A549 (cell line): ENCODE measurements at regions not wholly inside any gene's neighbourhood (a gene's known extent, or its start where the extent isn't known, plus 50 kb on each side); places are given as distances from the start of the nearest gene placed in this dataset.

Experiments used
- CEBPB ChIP-seq, 2 experiments: fragments of >200 bp in 1 of 2; sonication (Bioruptor Twin) in 1 of 2; formaldehyde crosslinking in 1 of 2; IDR thresholded peaks; 2 replicates each; pipeline ENCODE4 v1.6.1; 2012 to 2016
- CHD2 ChIP-seq: fragments of 150-350 bp; IDR thresholded peaks from 2 replicates; pipeline ENCODE4 v1.6.1; 2014; ENCODE audit warnings: low read length; ENCODE audit not compliant: partially characterized antibody
- ESRRA ChIP-seq: fragments of 150-350 bp; IDR thresholded peaks from 2 replicates; pipeline ENCODE4 v1.6.1; 2014; ENCODE audit warnings: mild to moderate bottlenecking, low read length, borderline replicate concordance
- HDAC2 ChIP-seq: fragments of 200-600 bp; sonication (generic); IDR thresholded peaks from 2 replicates; pipeline ENCODE4 v1.6.1; 2016
- MAFK ChIP-seq: fragments of 450-650 bp; IDR thresholded peaks from 2 replicates; pipeline ENCODE4 v1.6.1; 2014; ENCODE audit not compliant: partially characterized antibody
- NPAS2 ChIP-seq: fragments of 250-450 bp; sonication (Bioruptor Pico); IDR thresholded peaks from 2 replicates; pipeline ENCODE4 v1.8.0; 2022; ENCODE audit warnings: mild to moderate bottlenecking, moderate library complexity, borderline replicate concordance
- POLR2A ChIP-seq: IDR thresholded peaks from 2 replicates; pipeline ENCODE4 v1.6.1; 2012; ENCODE audit warnings: mild to moderate bottlenecking, low read length
- RAD21 ChIP-seq, 2 experiments: fragments of >200 bp in 1 of 2; sonication (Bioruptor Twin) in 1 of 2; formaldehyde crosslinking in 1 of 2; IDR thresholded peaks in 1 of 2; conservative IDR thresholded peaks in 1 of 2; 2 replicates in 1 of 2; 3 replicates in 1 of 2; pipeline ENCODE4 v1.6.1; 2012 to 2018; ENCODE audit warnings: inconsistent platforms in 1 of 2
- RFX5 ChIP-seq: fragments of 450-650 bp; IDR thresholded peaks from 2 replicates; pipeline ENCODE4 v1.7.1; 2014; ENCODE audit warnings: antibody characterized with exemption, mild to moderate bottlenecking, moderate library complexity
- SMC3 ChIP-seq: fragments of >200 bp; sonication (Bioruptor Twin); formaldehyde crosslinking; IDR thresholded peaks from 3 replicates; pipeline ENCODE4 v1.6.1; 2018; ENCODE audit warnings: inconsistent platforms
- TP53 ChIP-seq: fragments of 250-450 bp; sonication (Bioruptor Pico); IDR thresholded peaks from 2 replicates; pipeline ENCODE4 v1.5.0; 2021; ENCODE audit warnings: mild to moderate bottlenecking, moderate library complexity
- TF ChIP-seq, protein P1 (sequence below): fragments of >200 bp; sonication (Bioruptor Twin); formaldehyde crosslinking; IDR thresholded peaks from 3 replicates; pipeline ENCODE4 v1.5.1; 2016
- TF ChIP-seq, protein P2 (sequence below): IDR thresholded peaks from 2 replicates; pipeline ENCODE4 v1.6.1; 2012
- TF ChIP-seq, protein P3 (sequence below): fragments of 200-600 bp; sonication (generic); IDR thresholded peaks from 2 replicates; pipeline ENCODE4 v1.6.1; 2016; ENCODE audit warnings: antibody characterized with exemption, mild to moderate bottlenecking, moderate library complexity

DNA sequence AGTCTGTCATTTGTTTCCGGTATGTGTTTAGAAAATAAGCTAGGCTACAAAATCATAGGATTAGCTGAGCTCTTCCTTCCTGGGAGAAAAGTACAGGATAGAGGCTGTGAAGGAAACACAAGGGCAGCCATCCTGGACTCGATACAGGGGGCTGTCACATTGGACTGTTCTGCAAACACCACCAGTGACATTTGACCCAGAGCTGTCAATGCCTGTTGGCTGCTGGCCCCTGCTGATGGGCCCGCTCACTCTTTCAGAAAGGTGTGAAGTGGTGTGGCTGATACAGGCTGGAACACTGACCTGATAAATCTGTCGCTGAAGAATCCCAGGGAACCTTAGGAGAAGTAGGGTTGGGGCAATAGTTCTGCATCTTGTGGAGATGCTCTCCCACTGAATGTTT is 183.1 kb downstream of the RHOU start:
- TF ChIP-seq MAFK (no peak), POLR2A (no peak), RFX5 (no peak), HDAC2 (no peak), CHD2 (no peak), RAD21 (conservative IDR thresholded peaks at IDR 0.05 in 1 of 2, IDR thresholded peaks at IDR 0.05 in 1 of 2) (no peak), CEBPB (IDR thresholded peaks at IDR 0.05) (no peak), TP53 (CRISPR knock-in tag) (no peak), ESRRA (no peak), SMC3 (no peak), NPAS2 (CRISPR knock-in tag) (no peak)
- TF ChIP-seq, protein P1, sequence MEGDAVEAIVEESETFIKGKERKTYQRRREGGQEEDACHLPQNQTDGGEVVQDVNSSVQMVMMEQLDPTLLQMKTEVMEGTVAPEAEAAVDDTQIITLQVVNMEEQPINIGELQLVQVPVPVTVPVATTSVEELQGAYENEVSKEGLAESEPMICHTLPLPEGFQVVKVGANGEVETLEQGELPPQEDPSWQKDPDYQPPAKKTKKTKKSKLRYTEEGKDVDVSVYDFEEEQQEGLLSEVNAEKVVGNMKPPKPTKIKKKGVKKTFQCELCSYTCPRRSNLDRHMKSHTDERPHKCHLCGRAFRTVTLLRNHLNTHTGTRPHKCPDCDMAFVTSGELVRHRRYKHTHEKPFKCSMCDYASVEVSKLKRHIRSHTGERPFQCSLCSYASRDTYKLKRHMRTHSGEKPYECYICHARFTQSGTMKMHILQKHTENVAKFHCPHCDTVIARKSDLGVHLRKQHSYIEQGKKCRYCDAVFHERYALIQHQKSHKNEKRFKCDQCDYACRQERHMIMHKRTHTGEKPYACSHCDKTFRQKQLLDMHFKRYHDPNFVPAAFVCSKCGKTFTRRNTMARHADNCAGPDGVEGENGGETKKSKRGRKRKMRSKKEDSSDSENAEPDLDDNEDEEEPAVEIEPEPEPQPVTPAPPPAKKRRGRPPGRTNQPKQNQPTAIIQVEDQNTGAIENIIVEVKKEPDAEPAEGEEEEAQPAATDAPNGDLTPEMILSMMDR: no peak
- TF ChIP-seq, protein P2, sequence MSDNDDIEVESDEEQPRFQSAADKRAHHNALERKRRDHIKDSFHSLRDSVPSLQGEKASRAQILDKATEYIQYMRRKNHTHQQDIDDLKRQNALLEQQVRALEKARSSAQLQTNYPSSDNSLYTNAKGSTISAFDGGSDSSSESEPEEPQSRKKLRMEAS: no peak
- TF ChIP-seq, protein P3, sequence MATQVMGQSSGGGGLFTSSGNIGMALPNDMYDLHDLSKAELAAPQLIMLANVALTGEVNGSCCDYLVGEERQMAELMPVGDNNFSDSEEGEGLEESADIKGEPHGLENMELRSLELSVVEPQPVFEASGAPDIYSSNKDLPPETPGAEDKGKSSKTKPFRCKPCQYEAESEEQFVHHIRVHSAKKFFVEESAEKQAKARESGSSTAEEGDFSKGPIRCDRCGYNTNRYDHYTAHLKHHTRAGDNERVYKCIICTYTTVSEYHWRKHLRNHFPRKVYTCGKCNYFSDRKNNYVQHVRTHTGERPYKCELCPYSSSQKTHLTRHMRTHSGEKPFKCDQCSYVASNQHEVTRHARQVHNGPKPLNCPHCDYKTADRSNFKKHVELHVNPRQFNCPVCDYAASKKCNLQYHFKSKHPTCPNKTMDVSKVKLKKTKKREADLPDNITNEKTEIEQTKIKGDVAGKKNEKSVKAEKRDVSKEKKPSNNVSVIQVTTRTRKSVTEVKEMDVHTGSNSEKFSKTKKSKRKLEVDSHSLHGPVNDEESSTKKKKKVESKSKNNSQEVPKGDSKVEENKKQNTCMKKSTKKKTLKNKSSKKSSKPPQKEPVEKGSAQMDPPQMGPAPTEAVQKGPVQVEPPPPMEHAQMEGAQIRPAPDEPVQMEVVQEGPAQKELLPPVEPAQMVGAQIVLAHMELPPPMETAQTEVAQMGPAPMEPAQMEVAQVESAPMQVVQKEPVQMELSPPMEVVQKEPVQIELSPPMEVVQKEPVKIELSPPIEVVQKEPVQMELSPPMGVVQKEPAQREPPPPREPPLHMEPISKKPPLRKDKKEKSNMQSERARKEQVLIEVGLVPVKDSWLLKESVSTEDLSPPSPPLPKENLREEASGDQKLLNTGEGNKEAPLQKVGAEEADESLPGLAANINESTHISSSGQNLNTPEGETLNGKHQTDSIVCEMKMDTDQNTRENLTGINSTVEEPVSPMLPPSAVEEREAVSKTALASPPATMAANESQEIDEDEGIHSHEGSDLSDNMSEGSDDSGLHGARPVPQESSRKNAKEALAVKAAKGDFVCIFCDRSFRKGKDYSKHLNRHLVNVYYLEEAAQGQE: no peak
